Activated CD4-positive, alpha-beta T cell treated with anti-CD3 and anti-CD28 coated beads for 36 hours (primary cell): ENCODE measurements at regions not wholly inside any gene's neighbourhood (a gene's known extent, or its start where the extent isn't known, plus 50 kb on each side); places are given as distances from the start of the nearest gene placed in this dataset.

Experiments used
- ATAC-seq: fragments of 200-7000 bp; cut with Tn5 transposase; one replicate; pipeline ENCODE4 v1.10.0; 2021; ENCODE audit warnings: mild to moderate bottlenecking, moderate library complexity
- CTCF ChIA-PET: fragments of 350-600 bp; sonication (Branson Sonifier 250); formaldehyde crosslinking; loops from one replicate; lab custom pipeline; 2021; ENCODE audit warnings: antibody characterized with exemption; lab: Charles Lee
- POLR2A ChIA-PET: fragments of 350-600 bp; sonication (Branson Sonifier 250); formaldehyde crosslinking; loops from one replicate; lab custom pipeline; 2021; ENCODE audit warnings: antibody characterized with exemption, inconsistent platforms; lab: Charles Lee
- DNase-seq: peaks from one replicate; pipeline ENCODE4 v3.0.0-alpha.2; 2020
- H3K27ac Mint-ChIP-seq: one replicate; pipeline ENCODE4 v1.8.0; 2021; ENCODE audit warnings: mixed read lengths
- H3K27me3 Mint-ChIP-seq: one replicate; pipeline ENCODE4 v1.8.0; 2021; ENCODE audit warnings: mixed read lengths
- H3K36me3 Mint-ChIP-seq: one replicate; pipeline ENCODE4 v1.8.0; 2021; ENCODE audit warnings: low read depth, mixed read lengths
- H3K4me1 Mint-ChIP-seq: one replicate; pipeline ENCODE4 v1.8.0; 2021; ENCODE audit warnings: mixed read lengths
- H3K4me3 Mint-ChIP-seq: one replicate; pipeline ENCODE4 v1.8.0; 2021; ENCODE audit warnings: mild to moderate bottlenecking, moderate library complexity, mixed read lengths
- H3K9me3 Mint-ChIP-seq: one replicate; pipeline ENCODE4 v1.8.0; 2021; ENCODE audit warnings: low read depth, mixed read lengths
- intact Hi-C, 2 experiments: fragments of 100-400 bp; cut with DNase I in 1 of 2; cut with micrococcal nuclease in 1 of 2; formaldehyde crosslinking; loops; one replicate each; pipeline versions ENCODE4 v1.14.2 to v1.15.1; 2022 to 2024; cut with DNase I, micrococcal nuclease

DNA sequence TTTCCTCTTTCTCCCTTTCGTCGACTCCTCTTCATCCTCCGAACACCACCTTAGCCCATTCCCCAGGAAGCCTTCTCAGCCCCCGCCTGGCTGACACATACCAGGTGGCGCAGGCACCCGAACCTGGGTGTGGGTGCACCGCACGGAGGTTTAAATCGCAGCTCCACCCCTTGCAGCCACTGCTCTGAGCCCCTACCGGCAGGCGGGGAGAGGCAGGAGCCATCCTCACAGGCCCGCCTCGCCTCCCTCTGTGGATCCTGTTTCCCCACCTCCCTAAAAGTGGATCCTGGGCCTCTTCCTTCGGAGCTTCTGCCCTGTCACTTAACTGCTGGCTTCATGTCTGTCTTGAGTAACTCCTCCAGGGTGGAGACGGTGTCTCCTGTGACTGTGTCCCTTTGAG, 110.7 kb downstream of the OLFM1 start:
- Mint-ChIP-seq H3K27ac (no peak overlapping the region), H3K27me3 (peaks cover 13% of the 10 kb centered on the region), H3K9me3 (no peaks in the 10 kb centered on the region), H3K4me3 (no peak overlapping the region), H3K4me1 (no peaks in the 10 kb centered on the region), H3K36me3 (no peaks in the 10 kb centered on the region)
- CTCF ChIA-PET, result no interaction called here
- ATAC-seq (no peak), DNase-seq (no peak)
- POLR2A ChIA-PET, result no interaction called here
- intact Hi-C loops, result no loop called here

DNA sequence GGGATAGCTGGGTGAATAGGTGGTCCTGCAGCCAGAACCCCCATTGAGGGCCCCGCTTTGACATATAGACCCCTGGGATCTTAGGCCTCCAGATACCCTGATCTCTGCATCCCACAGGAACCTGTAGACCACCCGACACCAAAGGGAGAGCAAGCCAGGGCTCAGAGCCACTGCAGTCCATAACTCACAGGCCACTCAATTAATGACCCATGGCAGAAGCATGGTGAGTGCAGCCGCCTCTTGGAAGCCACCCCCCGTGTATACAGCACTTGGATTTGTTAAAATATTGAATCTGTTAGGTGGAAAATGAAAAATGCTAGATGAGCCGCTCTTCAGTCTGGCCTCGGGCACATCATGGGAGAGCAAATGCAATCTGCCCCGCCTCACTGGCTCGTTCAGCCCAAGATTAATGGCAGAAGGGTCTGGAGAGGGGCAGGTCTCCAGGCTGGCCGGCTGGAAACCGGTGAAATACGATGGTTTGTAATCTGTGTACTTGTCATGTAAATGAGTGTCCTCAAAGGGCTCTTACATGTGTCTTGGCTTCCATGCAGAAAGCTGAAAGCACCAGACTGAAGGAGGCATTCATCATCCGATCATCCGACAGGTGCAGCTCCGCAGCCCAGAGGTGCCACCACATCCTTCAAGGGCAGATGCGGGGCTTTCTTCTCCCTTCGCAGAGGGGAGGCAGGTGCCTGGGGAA, 111.3 kb downstream of the OLFM1 start:
- POLR2A ChIA-PET, result no interaction called here
- intact Hi-C loops, result no loop called here
- no peaks in the 10 kb centered on the region for H3K4me1 Mint-ChIP-seq
- H3K9me3 Mint-ChIP-seq, result no peaks in the 10 kb centered on the region
- no peak overlapping the region for H3K27ac Mint-ChIP-seq
- DNase-seq (no peak), ATAC-seq (no peak)
- no peaks in the 10 kb centered on the region for H3K36me3 Mint-ChIP-seq
- peaks cover 13% of the 10 kb centered on the region for H3K27me3 Mint-ChIP-seq
- CTCF ChIA-PET, result no interaction called here
- H3K4me3 Mint-ChIP-seq, result no peak overlapping the region

DNA sequence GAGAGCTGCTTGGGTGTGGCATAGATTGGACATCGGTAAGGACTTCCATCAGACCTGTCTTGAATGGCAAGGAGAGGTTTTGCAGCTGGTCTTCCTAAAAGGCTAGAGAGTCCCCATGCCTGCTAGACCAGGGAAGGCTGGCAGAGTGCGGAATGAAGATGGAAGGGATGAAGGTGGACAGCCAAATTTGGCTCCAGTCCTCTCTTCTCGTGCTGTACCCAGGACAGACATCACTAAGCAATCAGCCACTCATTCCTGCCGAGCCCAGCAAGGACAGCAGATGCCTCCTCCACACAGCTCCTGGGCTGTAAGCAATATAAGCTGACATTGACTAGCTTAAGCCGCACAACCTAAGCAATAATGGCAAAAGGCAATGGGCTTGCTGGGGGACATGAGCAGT, 112.0 kb downstream of the OLFM1 start:
- H3K4me1 Mint-ChIP-seq, result no peaks in the 10 kb centered on the region
- no peak overlapping the region for H3K27ac Mint-ChIP-seq
- H3K9me3 Mint-ChIP-seq, result no peaks in the 10 kb centered on the region
- ChIA-PET POLR2A (no interaction called here), CTCF (no interaction called here)
- H3K36me3 Mint-ChIP-seq, result no peaks in the 10 kb centered on the region
- H3K4me3 Mint-ChIP-seq, result no peak overlapping the region
- intact Hi-C loops, result no loop called here
- peaks cover 13% of the 10 kb centered on the region for H3K27me3 Mint-ChIP-seq
- DNase-seq, result no peak
- ATAC-seq, result no peak

DNA sequence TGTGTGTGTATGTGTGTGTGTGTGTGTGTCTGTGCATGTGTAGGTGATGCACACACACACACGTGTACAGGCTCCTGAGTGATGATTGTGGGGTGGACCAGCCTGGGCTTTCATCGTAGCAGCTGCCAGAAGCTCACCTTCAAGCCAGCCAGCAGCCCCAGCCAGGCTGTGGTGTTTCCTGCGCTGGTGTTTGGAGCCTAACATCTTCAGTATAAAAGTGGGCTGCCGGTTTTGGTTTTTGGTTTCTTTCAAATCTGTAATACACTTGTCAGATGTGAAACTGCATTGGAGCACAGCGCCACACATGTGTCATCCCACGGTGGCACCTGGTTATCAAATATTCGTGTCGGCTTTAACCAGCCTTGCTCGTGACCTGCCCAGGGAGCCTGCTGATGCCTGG, 114.2 kb downstream of the OLFM1 start:
- no peaks in the 10 kb centered on the region for H3K9me3 Mint-ChIP-seq
- ATAC-seq, result no peak
- intact Hi-C loops, result no loop called here
- POLR2A ChIA-PET, result no interaction called here
- H3K36me3 Mint-ChIP-seq, result no peaks in the 10 kb centered on the region
- no peak overlapping the region for H3K27ac Mint-ChIP-seq
- no peak for DNase-seq
- H3K4me3 Mint-ChIP-seq, result no peak overlapping the region
- peaks cover 13% of the 10 kb centered on the region for H3K27me3 Mint-ChIP-seq
- H3K4me1 Mint-ChIP-seq, result no peaks in the 10 kb centered on the region
- CTCF ChIA-PET, result no interaction called here

DNA sequence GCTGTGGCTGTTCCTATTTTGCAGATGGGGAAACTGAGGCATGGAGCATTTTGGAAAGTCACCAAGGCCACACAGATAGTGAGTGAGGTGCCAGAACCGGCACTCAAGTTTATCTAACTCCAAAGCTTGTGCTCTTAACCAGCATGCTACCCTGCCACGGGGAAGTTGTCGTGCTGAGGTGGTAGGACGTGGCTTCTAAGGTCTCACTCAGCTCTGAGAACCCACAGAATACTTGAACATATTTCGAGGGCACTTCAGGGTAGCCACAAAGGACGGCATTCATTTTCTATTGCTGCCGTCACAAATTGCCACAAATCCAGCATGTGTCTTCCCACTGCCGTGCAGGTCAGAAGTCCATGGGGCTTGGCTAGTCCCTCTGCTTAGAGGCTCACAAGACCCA, 116.7 kb downstream of the OLFM1 start:
- intact Hi-C loops, result no loop called here
- DNase-seq, result no peak
- no peak overlapping the region for H3K4me3 Mint-ChIP-seq

DNA sequence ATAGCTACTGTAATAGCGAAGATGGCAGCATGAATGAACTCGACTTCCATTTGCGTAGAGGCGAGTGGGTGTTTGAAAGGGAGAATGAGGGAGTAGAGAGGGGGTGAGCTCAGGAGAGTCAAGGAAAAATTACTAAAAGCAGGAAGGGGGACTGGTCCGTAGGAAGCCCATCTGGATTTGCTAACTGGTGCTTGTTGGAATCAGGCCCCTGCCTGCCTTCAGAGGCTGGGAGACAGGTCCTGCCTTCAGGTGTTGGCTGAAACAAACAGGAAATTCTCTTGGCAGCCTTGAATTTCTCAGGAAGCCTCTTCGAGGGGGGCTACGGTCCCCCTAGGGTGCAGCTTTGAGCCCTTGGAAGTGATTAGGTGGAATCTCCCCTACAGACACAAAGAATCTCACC, 121.7 kb downstream of the OLFM1 start:
- no peaks in the 10 kb centered on the region for H3K36me3 Mint-ChIP-seq
- peaks cover 7% of the 10 kb centered on the region for H3K27me3 Mint-ChIP-seq
- H3K9me3 Mint-ChIP-seq, result peaks cover 3% of the 10 kb centered on the region
- intact Hi-C loops, result no loop called here
- no peak for ATAC-seq
- no peak for DNase-seq
- H3K4me1 Mint-ChIP-seq, result no peaks in the 10 kb centered on the region
- no peak overlapping the region for H3K4me3 Mint-ChIP-seq
- ChIA-PET CTCF (interaction anchor here (0.6 kb wide), 1 partner anchor 125 kb away, joined by 3 read pairs; no protein-coding TSS in a partner anchor), POLR2A (no interaction called here)
- H3K27ac Mint-ChIP-seq, result no peak overlapping the region

More for the DNA sequence above, 116.7 kb downstream of the OLFM1 start:
- Mint-ChIP-seq H3K9me3 (no peaks in the 10 kb centered on the region), H3K27me3 (peaks cover 3% of the 10 kb centered on the region), H3K36me3 (no peaks in the 10 kb centered on the region), H3K27ac (no peak overlapping the region), H3K4me1 (no peaks in the 10 kb centered on the region)
- no peak for ATAC-seq
- CTCF ChIA-PET, result no interaction called here
- POLR2A ChIA-PET, result no interaction called here

DNA sequence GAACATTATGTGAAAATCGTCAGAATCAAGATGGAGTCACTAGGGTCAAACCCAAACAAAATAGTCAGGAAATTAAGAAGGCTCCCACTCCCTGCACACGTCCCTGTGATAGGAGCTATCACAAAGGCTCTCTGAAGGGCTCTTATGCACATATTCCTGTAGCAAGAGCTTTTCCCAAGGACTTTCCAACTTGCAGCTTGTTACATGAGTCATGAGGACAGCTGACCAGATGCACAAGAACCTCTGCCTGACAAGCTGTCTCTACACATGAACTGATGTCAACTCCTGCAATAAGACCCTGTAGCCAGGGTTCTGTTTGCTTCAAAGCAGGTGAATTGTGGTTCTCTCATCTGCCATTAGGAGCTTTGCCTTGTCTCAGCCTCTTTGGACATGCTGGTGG, 122.4 kb downstream of the OLFM1 start:
- no peak overlapping the region for H3K4me3 Mint-ChIP-seq

DNA sequence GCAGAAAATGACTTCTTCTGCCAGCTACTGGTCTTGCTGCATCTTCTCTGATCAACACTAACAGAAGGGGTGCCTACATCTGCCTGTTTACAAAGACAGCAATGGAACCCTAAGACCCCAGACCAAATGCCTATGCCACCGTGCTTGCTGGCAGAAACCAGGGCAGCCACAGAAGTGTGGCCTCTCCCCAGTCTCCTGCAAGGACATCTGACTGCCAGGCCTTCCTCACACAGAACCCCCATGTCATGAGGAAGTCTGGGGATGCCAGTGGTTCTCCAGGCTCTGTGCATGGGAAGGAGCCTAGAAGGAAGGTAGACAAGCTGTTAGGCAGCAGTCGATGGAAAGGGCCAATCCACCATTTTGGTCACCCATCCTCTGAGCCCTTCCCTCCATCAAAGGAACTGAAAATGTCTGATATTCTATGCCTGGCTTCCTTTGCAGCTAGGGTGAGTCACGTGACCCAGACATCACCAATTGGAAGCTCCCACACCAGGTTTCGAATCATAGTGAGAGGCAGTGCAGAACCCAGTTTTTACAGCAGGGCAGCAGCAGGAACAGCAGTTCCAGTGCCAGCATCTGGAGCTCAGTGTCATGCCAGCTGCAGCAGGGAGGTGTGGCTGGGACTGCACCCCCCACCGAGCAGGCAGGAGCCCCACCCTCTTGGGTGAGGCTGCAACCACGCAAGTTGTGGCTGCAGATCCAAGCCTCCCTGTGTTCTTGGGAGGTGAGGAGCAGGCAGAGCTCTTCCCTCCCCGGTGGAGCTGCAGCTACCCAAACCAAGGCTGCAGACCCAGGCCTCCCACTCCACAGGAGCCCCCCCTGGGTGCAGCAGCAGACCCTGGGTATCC, 123.4 kb downstream of the OLFM1 start:
- peaks cover 8% of the 10 kb centered on the region for H3K27me3 Mint-ChIP-seq
- CTCF ChIA-PET, result no interaction called here
- no peak overlapping the region for H3K27ac Mint-ChIP-seq
- ATAC-seq (no peak), DNase-seq (no peak)
- H3K36me3 Mint-ChIP-seq, result no peaks in the 10 kb centered on the region
- H3K9me3 Mint-ChIP-seq, result peaks cover 3% of the 10 kb centered on the region
- POLR2A ChIA-PET, result no interaction called here
- no peak overlapping the region for H3K4me3 Mint-ChIP-seq
- intact Hi-C loops, result no loop called here
- no peaks in the 10 kb centered on the region for H3K4me1 Mint-ChIP-seq

More for the DNA sequence above, 122.4 kb downstream of the OLFM1 start:
- Mint-ChIP-seq H3K27me3 (peaks cover 7% of the 10 kb centered on the region), H3K36me3 (no peaks in the 10 kb centered on the region), H3K27ac (no peak overlapping the region), H3K9me3 (peaks cover 3% of the 10 kb centered on the region), H3K4me1 (no peaks in the 10 kb centered on the region)
- ChIA-PET CTCF (no interaction called here), POLR2A (no interaction called here)
- ATAC-seq (no peak), DNase-seq (no peak)
- intact Hi-C loops, result no loop called here

DNA sequence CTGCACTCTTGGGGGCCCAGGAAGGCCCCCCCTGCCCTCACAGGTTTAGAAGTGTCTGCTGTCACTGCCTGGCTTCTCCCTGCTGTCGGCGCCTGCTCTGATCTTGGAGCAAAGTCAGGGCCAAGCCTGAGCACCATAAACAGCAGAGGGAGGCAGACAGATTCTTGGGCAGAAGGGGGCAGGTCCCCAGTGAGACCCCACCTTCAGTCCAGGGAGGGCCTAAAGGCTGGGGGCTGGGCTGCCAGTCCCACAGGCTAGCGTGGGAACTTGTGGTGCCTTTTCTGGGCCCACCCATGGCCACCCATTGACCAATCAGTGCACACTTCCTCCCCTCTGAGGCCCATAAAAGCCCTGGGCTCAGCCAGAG, 124.0 kb downstream of the OLFM1 start:
- Mint-ChIP-seq H3K36me3 (no peaks in the 10 kb centered on the region), H3K27me3 (peaks cover 8% of the 10 kb centered on the region), H3K4me3 (no peak overlapping the region), H3K27ac (no peak overlapping the region), H3K4me1 (no peaks in the 10 kb centered on the region), H3K9me3 (peaks cover 3% of the 10 kb centered on the region)
- no peak for DNase-seq
- intact Hi-C loops, result no loop called here
- ChIA-PET CTCF (no interaction called here), POLR2A (no interaction called here)
- no peak for ATAC-seq

DNA sequence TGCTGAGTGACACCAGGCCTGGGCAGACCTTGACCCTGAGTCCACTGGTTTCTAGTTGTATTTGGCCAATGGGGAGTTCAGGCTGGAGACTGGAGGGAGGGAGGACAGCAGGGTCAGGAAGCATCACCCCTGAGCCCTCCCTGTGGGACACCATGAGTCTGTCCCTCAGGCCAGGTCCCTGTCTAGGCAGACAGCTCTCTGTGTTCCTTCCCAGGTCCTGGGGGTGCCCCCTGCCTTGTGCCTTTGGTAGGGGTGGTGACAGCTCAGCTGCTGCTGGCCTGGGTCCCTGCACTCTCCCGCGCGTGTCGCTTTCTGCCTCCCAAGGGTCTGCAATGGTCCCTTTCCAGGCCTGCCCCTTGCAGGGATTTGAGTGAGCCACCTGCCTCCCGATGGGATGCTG, 125.5 kb downstream of the OLFM1 start:
- Mint-ChIP-seq H3K27ac (no peak overlapping the region), H3K27me3 (peaks cover 15% of the 10 kb centered on the region), H3K4me1 (no peaks in the 10 kb centered on the region), H3K36me3 (no peaks in the 10 kb centered on the region), H3K4me3 (no peak overlapping the region), H3K9me3 (peaks cover 3% of the 10 kb centered on the region)
- ChIA-PET CTCF (no interaction called here), POLR2A (no interaction called here)
- ATAC-seq, result no peak
- intact Hi-C loops, result no loop called here
- no peak for DNase-seq

DNA sequence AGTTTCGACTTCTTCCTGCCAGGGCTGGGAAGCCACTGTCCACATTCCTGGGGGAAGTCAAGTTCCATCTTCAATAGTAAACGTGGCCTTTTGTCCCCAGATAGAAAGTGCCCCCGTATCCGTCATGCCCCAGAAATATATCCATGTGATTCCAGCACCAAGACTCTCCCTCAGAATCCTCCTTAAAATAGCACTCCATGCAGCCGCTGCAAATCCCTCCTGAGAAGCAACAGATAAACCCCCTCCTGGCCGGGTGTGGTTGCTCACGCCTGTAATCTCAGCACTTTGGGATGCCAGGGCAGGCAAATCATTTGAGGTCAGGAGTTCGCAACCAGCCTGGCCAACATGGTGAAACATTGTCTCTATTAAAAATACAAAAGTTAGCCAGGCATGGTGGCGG, 126.1 kb downstream of the OLFM1 start:
- ChIA-PET POLR2A (no interaction called here), CTCF (no interaction called here)
- H3K27me3 Mint-ChIP-seq, result peaks cover 15% of the 10 kb centered on the region
- ATAC-seq, result no peak
- H3K36me3 Mint-ChIP-seq, result no peaks in the 10 kb centered on the region
- intact Hi-C loops, result no loop called here
- DNase-seq, result no peak
- H3K27ac Mint-ChIP-seq, result no peak overlapping the region
- peaks cover 3% of the 10 kb centered on the region for H3K9me3 Mint-ChIP-seq
- H3K4me3 Mint-ChIP-seq, result no peak overlapping the region
- H3K4me1 Mint-ChIP-seq, result no peaks in the 10 kb centered on the region

DNA sequence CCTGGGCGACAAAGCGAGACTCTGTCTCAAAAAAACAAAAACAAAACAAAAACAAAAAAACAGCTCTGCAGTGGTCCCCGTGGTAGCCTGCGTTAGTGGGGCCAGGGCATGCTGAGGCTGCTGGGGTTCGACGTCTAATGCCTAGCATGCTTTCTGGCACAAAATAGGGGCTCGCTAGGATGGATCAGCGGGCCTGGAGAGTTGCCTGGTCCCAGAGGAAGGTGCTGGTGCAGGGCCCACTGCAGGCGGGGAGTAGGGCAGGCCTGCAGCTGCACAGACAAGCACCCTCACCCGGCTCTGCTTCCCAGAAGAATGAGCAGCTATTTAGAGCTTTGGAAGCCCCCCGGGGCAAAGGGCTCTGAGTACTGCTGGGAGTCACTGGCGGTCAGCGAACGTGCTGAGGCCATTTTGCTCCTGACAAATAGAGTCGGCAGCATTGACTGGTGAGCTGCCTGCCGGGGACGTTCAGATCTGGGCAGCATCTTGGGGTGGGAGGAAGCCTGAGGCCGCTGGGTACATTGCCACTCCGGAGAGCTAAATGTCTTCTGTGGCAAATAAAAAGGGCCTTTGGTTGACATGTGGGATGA, 126.7 kb downstream of the OLFM1 start:
- ATAC-seq (no peak), DNase-seq (no peak)
- peaks cover 3% of the 10 kb centered on the region for H3K9me3 Mint-ChIP-seq
- no peaks in the 10 kb centered on the region for H3K4me1 Mint-ChIP-seq
- H3K27me3 Mint-ChIP-seq, result peaks cover 17% of the 10 kb centered on the region
- ChIA-PET POLR2A (no interaction called here), CTCF (interaction anchor here (1.1 kb wide), 1 partner anchor 11 kb away, joined by 4 read pairs; no protein-coding TSS in a partner anchor)
- H3K4me3 Mint-ChIP-seq, result no peak overlapping the region
- intact Hi-C loops, result no loop called here
- no peaks in the 10 kb centered on the region for H3K36me3 Mint-ChIP-seq
- no peak overlapping the region for H3K27ac Mint-ChIP-seq
